Astrocyte (in vitro differentiated cells and primary cell): ENCODE measurements at regions not wholly inside any gene's neighbourhood (a gene's known extent, or its start where the extent isn't known, plus 50 kb on each side); places are given as distances from the start of the nearest gene placed in this dataset.

ENCODE experiments used
- DNase-seq: peaks from one replicate; pipeline ENCODE4 v3.0.0-alpha.2; 2010; ENCODE audit warnings: low read depth
- FAIRE-seq: peaks from 2 replicates; lab custom pipeline; 2011; peaks lifted over from hg19 to GRCh38; lab: Jason Lieb, UNC
- H2AFZ ChIP-seq: 2 replicates; pipeline ENCODE4 v1.6.0; 2012; ENCODE audit warnings: low read depth, low read length, inconsistent platforms
- H3K27ac ChIP-seq: 2 replicates; pipeline ENCODE4 v1.5.1; 2011; ENCODE audit warnings: low read depth, low read length, inconsistent platforms
- H3K27me3 ChIP-seq: 2 replicates; pipeline ENCODE4 v1.6.0; 2011; ENCODE audit warnings: low read length, inconsistent platforms; ENCODE audit not compliant: insufficient read depth
- H3K36me3 ChIP-seq: 2 replicates; pipeline ENCODE4 v1.5.1; 2011; ENCODE audit warnings: low read length, inconsistent platforms; ENCODE audit not compliant: insufficient read depth
- H3K4me1 ChIP-seq: 2 replicates; pipeline ENCODE4 v1.5.1; 2011; ENCODE audit warnings: low read length, inconsistent platforms; ENCODE audit not compliant: insufficient read depth
- H3K4me2 ChIP-seq: 2 replicates; pipeline ENCODE4 v1.6.0; 2012; ENCODE audit warnings: low read length, inconsistent platforms
- H3K4me3 ChIP-seq: 2 replicates; pipeline ENCODE4 v1.5.1; 2011; ENCODE audit warnings: low read depth, mild to moderate bottlenecking, low read length, inconsistent platforms; ENCODE audit not compliant: insufficient read depth
- H3K79me2 ChIP-seq: 2 replicates; pipeline ENCODE4 v1.6.0; 2012; ENCODE audit warnings: mild to moderate bottlenecking, low read length, inconsistent platforms; ENCODE audit not compliant: insufficient read depth
- H3K9ac ChIP-seq: 2 replicates; pipeline ENCODE4 v1.6.0; 2012; ENCODE audit warnings: mild to moderate bottlenecking, low read length, inconsistent platforms
- H3K9me3 ChIP-seq: 2 replicates; pipeline ENCODE4 v1.5.1; 2012; ENCODE audit warnings: low read depth, mild to moderate bottlenecking, low read length, inconsistent platforms; ENCODE audit not compliant: insufficient read depth
- H4K20me1 ChIP-seq: 2 replicates; pipeline ENCODE4 v1.6.0; 2012; ENCODE audit warnings: low read length, inconsistent platforms; ENCODE audit not compliant: insufficient read depth
- H3K27ac Mint-ChIP-seq: one replicate; pipeline ENCODE4 v1.8.0; 2021; ENCODE audit warnings: mild to moderate bottlenecking, mixed read lengths; ENCODE audit not compliant: unreplicated experiment
- H3K27me3 Mint-ChIP-seq: one replicate; pipeline ENCODE4 v1.8.0; 2021; ENCODE audit warnings: low read depth, mixed read lengths; ENCODE audit not compliant: unreplicated experiment
- H3K36me3 Mint-ChIP-seq: one replicate; pipeline ENCODE4 v1.8.0; 2021; ENCODE audit warnings: low read depth, mixed read lengths; ENCODE audit not compliant: unreplicated experiment
- H3K4me1 Mint-ChIP-seq: one replicate; pipeline ENCODE4 v1.8.0; 2021; ENCODE audit warnings: low read depth, mixed read lengths; ENCODE audit not compliant: unreplicated experiment
- H3K4me3 Mint-ChIP-seq: one replicate; pipeline ENCODE4 v1.8.0; 2021; ENCODE audit warnings: mild to moderate bottlenecking, moderate library complexity, mixed read lengths; ENCODE audit not compliant: unreplicated experiment
- H3K9me3 Mint-ChIP-seq: one replicate; pipeline ENCODE4 v1.8.0; 2021; ENCODE audit warnings: mild to moderate bottlenecking, mixed read lengths; ENCODE audit not compliant: unreplicated experiment
- EZH2 ChIP-seq: IDR thresholded peaks from 2 replicates; pipeline ENCODE4 v1.6.1; 2012; ENCODE audit warnings: mild to moderate bottlenecking, low read length, inconsistent platforms; ENCODE audit not compliant: insufficient read depth
- TF ChIP-seq, protein P1 (sequence below): IDR thresholded peaks from 2 replicates; pipeline ENCODE4 v1.5.1; 2011; ENCODE audit warnings: low read depth, mild to moderate bottlenecking, inconsistent platforms, low read length, moderate library complexity; ENCODE audit not compliant: insufficient read depth

DNA sequence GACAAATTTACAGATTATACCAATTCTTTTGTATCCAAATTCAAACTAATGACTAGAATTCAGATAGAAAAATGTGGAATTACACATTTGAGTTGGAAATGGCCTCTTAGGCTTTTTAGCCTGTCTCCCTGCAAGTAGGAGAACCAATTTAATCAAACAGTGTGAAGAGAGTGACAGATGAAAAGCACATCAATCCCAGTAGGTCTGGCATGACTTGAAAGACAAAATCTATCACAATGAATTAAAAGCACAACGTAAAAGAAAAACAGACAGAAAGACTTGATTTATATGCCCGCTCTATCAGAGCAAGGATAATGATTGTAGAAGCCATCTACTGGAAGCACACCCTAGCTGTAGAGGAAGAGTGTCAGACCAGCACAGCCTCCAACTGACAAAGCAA is 1084.4 kb upstream of the SPRY2 start:
- FAIRE-seq, result no peak
- TF ChIP-seq EZH2, result no peak
- TF ChIP-seq, protein P1, sequence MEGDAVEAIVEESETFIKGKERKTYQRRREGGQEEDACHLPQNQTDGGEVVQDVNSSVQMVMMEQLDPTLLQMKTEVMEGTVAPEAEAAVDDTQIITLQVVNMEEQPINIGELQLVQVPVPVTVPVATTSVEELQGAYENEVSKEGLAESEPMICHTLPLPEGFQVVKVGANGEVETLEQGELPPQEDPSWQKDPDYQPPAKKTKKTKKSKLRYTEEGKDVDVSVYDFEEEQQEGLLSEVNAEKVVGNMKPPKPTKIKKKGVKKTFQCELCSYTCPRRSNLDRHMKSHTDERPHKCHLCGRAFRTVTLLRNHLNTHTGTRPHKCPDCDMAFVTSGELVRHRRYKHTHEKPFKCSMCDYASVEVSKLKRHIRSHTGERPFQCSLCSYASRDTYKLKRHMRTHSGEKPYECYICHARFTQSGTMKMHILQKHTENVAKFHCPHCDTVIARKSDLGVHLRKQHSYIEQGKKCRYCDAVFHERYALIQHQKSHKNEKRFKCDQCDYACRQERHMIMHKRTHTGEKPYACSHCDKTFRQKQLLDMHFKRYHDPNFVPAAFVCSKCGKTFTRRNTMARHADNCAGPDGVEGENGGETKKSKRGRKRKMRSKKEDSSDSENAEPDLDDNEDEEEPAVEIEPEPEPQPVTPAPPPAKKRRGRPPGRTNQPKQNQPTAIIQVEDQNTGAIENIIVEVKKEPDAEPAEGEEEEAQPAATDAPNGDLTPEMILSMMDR, result no peak
- H3K9ac ChIP-seq, result no peak overlapping the region
- Mint-ChIP-seq H3K27me3 (no peaks in the 10 kb centered on the region), H3K36me3 (no peaks in the 10 kb centered on the region), H3K4me3 (no peak overlapping the region), H3K9me3 (no peaks in the 10 kb centered on the region), H3K4me1 (no peaks in the 10 kb centered on the region), H3K27ac (no peak overlapping the region)
- no peaks in the 10 kb centered on the region for H4K20me1 ChIP-seq
- H3K4me1 ChIP-seq, result no peaks in the 10 kb centered on the region
- no peak overlapping the region for H2AFZ ChIP-seq
- DNase-seq, result no peak
- no peak overlapping the region for H3K4me2 ChIP-seq
- no peaks in the 10 kb centered on the region for H3K27me3 ChIP-seq
- no peaks in the 10 kb centered on the region for H3K9me3 ChIP-seq
- H3K27ac ChIP-seq, result no peak overlapping the region
- no peaks in the 10 kb centered on the region for H3K36me3 ChIP-seq
- H3K79me2 ChIP-seq, result no peaks in the 10 kb centered on the region
- no peak overlapping the region for H3K4me3 ChIP-seq

DNA sequence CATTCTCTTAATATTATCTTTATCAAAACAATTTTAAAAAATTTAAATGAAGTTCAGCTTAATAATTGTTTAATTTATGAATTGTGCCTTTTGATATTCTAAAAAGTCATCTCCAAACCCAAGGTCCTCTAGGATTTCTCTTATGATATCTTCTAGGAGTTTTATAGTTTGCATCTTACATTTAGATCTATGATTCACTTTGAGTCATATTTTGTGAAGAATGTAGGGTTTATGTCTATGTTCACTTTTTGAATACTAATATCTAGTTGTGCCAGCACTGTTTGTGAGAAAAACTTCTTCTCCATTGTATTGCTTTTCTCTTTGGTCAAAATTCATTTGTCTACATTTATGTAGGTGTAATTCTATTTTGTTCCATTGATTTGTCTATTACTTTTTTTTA is 1068.4 kb upstream of the SPRY2 start:
- TF ChIP-seq EZH2, result no peak
- TF ChIP-seq, protein P1, result no peak
- FAIRE-seq (no peak), DNase-seq (no peak)
- no peaks in the 10 kb centered on the region for H3K4me1 ChIP-seq
- Mint-ChIP-seq H3K4me1 (no peaks in the 10 kb centered on the region), H3K36me3 (no peaks in the 10 kb centered on the region), H3K27me3 (no peaks in the 10 kb centered on the region), H3K27ac (no peak overlapping the region), H3K9me3 (no peaks in the 10 kb centered on the region), H3K4me3 (no peak overlapping the region)
- H3K27me3 ChIP-seq, result no peaks in the 10 kb centered on the region
- no peaks in the 10 kb centered on the region for H3K79me2 ChIP-seq
- no peak overlapping the region for H3K4me2 ChIP-seq
- no peak overlapping the region for H3K27ac ChIP-seq
- no peak overlapping the region for H3K9ac ChIP-seq
- H4K20me1 ChIP-seq, result no peaks in the 10 kb centered on the region
- no peak overlapping the region for H2AFZ ChIP-seq
- no peaks in the 10 kb centered on the region for H3K36me3 ChIP-seq
- no peak overlapping the region for H3K4me3 ChIP-seq
- no peaks in the 10 kb centered on the region for H3K9me3 ChIP-seq

DNA sequence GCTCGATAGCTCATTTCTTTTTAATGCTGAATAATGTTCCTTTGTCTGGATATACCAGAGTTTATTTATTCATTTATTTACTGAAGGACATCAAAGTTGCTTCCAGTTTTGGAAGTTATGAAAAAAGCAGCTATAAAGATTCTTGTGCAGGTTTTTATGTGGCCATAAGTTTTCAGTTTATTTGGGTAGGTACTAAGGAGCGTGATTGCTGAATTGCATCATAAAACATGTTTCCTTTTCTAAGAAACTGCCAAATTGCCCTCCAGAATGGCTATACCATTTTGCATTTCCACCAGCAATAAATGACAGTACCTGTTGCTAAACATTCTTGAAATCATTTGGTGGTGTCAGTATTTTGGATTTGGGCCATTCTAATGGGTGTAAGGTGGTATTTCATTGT is 1067.7 kb upstream of the SPRY2 start:
- no peaks in the 10 kb centered on the region for H3K4me1 ChIP-seq
- no peaks in the 10 kb centered on the region for H4K20me1 ChIP-seq
- H3K36me3 ChIP-seq, result no peaks in the 10 kb centered on the region
- H3K9me3 ChIP-seq, result no peaks in the 10 kb centered on the region
- Mint-ChIP-seq H3K9me3 (no peaks in the 10 kb centered on the region), H3K4me3 (no peak overlapping the region), H3K36me3 (no peaks in the 10 kb centered on the region), H3K27ac (no peak overlapping the region), H3K4me1 (no peaks in the 10 kb centered on the region), H3K27me3 (no peaks in the 10 kb centered on the region)
- no peak overlapping the region for H3K4me3 ChIP-seq
- no peak overlapping the region for H3K9ac ChIP-seq
- H3K27ac ChIP-seq, result no peak overlapping the region
- no peak overlapping the region for H2AFZ ChIP-seq
- no peak for DNase-seq
- no peak overlapping the region for H3K4me2 ChIP-seq
- no peak for FAIRE-seq
- no peak for TF ChIP-seq EZH2
- TF ChIP-seq, protein P1, result no peak
- H3K27me3 ChIP-seq, result no peaks in the 10 kb centered on the region
- H3K79me2 ChIP-seq, result no peaks in the 10 kb centered on the region
